GM12875 (cell line): ENCODE measurements at regions not wholly inside any gene's neighbourhood (a gene's known extent, or its start where the extent isn't known, plus 50 kb on each side); places are given as distances from the start of the nearest gene placed in this dataset.

Experiments
- H3K4me3 ChIP-seq: one replicate; pipeline ENCODE4 v1.5.1; 2011; ENCODE audit warnings: low read depth, low read length, control low read depth
- CTCF ChIP-seq: IDR thresholded peaks from 2 replicates; pipeline ENCODE4 v1.5.1; 2011; ENCODE audit warnings: low read depth, mild to moderate bottlenecking, control low read depth, inconsistent platforms, low read length, moderate library complexity, borderline replicate concordance; ENCODE audit not compliant: insufficient read depth

- no peak for TF ChIP-seq CTCF
- no peak overlapping the region for H3K4me3 ChIP-seq
Observed at GRCh38 chr19:28330831-28331230, 882.1 kb downstream of the UQCRFS1 start.

- no peak overlapping the region for H3K4me3 ChIP-seq
- TF ChIP-seq CTCF = no peak
Observed at GRCh38 chr19:28329429-28329828, 883.5 kb downstream of the UQCRFS1 start.

GRCh38 chr19:28327905-28328304 is 885.0 kb downstream of the UQCRFS1 start:
- TF ChIP-seq CTCF = no peak
- no peak overlapping the region for H3K4me3 ChIP-seq

GRCh38 chr19:28326746-28327145 is 886.2 kb downstream of the UQCRFS1 start:
- H3K4me3 ChIP-seq = no peak overlapping the region
- no peak for TF ChIP-seq CTCF

- H3K4me3 ChIP-seq = no peak overlapping the region
- no peak for TF ChIP-seq CTCF
Observed at GRCh38 chr19:28324275-28325060, 888.5 kb downstream of the UQCRFS1 start.

GRCh38 chr19:28322945-28323344 is 890.0 kb downstream of the UQCRFS1 start:
- no peak for TF ChIP-seq CTCF
- no peak overlapping the region for H3K4me3 ChIP-seq

DNA sequence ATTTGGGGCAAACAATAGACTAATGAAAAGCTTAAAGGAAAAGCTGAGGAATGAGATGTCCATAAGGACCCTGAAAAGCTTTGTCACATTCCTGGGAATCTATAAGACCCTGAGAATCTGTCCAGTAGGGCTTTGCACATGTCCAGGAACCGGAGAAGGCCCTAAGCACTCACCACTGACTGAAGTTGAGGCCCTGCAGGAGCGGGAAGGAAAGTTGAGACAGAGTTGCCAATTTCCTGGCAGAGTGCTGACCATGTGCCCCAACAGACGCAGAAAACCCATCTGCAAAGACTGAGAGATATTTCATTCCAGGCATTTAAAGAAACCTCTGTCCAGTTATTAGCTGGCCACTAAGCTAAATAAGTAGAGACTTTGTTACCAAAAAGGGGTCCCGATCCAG is 890.5 kb downstream of the UQCRFS1 start:
- H3K4me3 ChIP-seq = no peak overlapping the region
- TF ChIP-seq CTCF = no peak
